GM21515 (cell line): ENCODE measurements at regions not wholly inside any gene's neighbourhood (a gene's known extent, or its start where the extent isn't known, plus 50 kb on each side); places are given as distances from the start of the nearest gene placed in this dataset.

Source experiments
- ATAC-seq: cut with Tn5 transposase; IDR thresholded peaks from one replicate; pipeline ENCODE4 v1.9.1; 2021; ENCODE audit not compliant: unreplicated experiment

DNA sequence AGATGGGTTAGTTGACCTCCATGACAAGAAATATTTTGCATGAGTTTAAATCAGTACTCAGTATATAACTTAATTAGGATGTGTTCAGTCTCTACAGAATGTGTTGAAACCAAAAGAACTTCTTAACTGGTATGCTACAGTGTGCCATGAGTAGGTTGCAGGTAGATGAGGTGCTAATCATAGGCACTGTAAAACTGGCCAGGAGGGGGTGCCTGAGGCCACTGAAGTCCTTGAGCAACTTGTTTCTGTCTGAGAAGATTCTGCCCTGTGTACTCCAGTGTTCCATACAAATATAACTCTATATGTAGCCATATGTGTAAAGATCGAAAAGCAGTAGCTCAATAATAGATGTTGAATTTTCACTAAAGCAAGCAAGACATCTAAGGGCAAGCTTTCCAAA is 549.2 kb upstream of the KLF12 start:
- ATAC-seq = no peak

DNA sequence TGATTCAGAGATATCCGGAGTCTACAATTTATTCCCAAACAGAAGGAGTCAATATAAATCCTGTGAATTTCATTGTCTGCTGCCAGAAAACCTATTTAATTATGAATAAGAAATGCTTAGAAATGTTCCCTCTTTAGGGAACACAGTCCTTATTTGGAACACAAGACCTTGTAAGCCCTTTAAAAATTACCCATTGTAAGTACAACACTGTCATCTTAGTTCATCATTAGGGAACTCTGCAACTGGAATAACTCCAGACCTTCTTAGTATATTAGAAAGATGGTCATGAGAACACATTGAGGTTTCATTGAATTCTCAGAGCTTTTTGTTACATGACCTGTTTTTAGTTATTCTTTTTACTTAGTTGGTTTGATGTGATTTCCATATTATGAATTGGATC is 548.5 kb upstream of the KLF12 start:
- no peak for ATAC-seq

DNA sequence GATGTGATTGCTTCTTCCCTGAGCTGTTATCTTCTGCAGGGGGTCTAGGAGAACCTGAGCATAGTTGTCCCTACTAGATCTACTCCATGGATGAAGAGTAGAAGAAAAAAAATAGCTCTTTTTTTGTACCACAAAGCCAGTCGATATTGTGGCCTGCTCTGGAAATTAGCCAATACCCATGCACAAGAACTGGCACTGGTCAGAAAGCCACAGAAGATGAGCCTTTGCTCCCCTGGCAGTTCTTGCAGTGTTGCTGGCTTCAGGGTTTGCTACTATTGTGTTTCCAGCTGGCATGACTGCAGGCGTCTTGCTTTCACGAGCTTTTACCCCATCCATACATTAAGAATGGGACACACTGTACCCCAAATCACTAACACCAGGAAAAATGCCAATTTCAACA is 547.7 kb upstream of the KLF12 start:
- no peak for ATAC-seq

DNA sequence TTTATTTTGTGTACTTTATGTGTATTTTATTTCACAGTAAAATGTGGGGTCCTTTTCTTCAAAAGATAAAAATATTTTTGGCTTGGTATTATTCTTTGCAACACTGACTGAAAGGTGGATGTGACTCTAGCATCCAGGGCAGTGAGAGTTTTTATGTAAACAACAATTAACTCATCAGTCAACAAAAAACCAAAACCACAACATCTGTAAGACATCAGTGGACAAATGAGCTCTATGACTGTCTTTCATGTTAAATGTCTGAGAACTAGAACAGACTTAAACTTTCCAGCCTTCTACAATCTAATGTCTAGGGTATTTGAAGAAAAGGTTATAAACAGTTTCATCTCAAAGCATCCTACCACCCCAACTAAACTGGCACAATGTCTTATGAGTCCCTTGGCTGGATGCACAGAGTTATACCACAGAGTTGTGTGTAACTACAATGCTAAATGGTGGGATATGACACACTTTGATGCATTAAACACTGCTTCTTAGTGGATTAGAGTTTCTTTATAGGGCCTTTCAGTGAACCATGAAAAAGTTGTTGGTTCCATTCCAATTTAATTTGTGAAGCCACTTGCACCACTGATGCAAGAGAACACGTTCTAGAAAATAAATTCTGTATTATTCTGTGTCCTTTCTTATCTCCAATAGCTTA is 544.2 kb upstream of the KLF12 start:
- ATAC-seq = no peak

DNA sequence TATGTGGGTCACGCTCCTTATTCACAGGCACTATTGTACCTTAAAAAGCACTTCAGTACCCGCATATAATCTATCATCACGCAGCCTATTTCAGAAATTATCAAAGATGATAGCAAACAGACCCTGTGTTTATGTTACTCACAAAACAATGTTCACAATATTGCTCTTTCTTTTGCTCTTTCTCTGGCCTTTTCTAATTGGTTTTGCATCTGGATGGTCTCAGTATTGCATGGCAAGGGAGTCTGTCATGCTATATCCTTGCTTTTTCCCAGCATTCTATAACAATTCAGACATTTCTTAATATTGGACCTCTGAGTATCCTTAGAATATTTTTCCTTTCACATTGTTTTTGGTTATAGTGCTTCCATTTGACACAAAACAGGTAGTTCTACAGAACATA is 541.8 kb upstream of the KLF12 start:
- ATAC-seq = no peak

DNA sequence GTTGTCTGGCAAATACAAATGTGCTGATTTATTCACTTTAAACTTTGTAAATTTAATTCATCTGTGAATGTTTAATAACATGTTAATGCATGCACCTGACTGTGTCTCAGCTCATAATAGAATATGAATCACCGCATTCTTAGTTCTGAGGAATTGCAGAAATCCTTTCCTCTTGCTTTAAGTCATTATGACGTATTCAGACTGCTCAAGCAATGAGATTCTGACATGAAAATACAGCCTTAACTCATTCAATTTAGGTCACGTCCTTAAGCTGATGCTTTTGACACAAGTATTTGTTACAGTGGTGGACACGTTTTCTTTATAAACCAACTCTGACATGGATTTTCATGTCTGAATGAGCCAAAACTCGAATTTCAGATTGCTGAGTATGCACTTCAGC is 541.0 kb upstream of the KLF12 start:
- no peak for ATAC-seq

DNA sequence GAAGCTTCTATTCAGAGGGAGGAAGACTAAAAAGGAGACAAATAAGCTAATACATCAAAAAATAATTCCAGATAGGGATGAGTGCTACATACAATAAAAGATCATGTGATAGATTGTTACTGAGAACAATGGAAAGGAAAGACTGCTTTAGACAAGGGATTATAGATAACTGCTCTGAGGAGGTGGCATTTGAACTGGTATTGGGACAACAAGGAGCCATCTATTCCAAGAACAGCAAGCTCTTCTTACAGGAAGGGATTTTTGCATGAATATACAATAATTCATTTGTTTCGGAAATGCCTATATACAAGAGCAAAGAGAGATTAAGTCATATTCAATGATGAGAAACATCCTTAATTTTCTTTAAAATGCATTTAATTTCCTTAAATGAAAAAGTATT is 540.5 kb upstream of the KLF12 start:
- ATAC-seq = no peak

DNA sequence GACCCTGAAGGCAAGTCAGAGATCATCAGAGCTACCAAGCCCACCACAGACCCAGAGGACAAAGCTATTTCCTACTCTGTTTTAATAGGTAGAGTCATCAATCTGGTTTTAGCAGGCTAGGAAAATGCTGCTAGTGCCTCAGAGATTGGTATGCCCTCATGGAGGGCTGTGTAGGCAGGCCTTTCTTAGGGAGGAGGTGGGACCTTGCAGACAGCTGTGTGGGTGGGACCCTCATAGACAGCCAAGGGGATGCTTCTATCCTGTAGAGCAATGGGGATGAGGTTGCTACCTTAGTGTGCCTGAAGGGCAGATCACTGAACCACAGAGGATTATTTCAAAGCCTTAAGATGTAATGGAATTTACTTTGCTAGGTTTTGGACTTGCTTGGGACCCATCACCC is 534.9 kb upstream of the KLF12 start:
- ATAC-seq = no peak

DNA sequence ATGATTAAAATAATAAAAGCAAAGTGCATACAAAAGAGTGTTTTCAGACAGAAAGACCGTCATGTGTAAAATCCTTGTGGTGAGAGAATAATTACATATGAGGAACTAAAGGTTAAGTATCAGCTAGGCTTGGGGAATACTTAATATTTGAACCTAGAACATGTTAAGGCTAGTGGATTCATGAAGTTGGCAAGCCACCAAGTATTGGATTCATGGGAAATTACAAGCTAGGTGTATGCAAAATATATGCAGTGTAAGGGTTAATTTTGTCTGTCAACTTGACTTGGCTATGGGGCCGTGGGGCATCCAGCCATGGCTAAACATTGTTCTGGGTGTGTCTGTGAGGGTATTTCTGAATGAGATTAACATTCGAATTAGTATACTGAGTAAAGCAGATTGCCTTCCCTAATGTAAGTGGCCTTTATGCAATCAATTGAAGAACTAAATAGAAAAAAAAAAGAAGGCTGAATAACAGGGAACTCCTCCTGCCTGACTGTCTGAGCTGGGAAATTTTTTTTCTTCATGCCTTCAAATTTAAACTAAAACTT is 533.5 kb upstream of the KLF12 start:
- ATAC-seq = no peak

DNA sequence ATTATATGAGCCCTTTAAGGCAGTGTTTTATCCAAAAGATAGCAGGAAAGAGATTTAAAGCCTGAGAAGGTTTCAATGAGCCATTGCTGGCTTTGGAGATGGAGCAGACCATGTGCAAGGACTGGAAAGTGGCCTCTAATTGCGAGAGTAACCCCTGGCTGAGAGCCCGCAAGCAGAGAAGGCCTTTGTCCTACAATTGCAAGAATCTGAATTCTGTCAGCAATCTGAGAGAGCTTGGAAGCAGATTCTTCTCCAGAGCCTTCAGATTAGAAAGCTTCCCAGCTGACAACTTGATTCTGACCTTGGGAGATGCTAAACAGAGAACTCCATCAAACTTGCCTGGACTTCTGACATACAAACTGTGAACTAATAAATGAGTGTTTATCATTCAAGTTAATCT is 528.7 kb upstream of the KLF12 start:
- ATAC-seq = no peak

DNA sequence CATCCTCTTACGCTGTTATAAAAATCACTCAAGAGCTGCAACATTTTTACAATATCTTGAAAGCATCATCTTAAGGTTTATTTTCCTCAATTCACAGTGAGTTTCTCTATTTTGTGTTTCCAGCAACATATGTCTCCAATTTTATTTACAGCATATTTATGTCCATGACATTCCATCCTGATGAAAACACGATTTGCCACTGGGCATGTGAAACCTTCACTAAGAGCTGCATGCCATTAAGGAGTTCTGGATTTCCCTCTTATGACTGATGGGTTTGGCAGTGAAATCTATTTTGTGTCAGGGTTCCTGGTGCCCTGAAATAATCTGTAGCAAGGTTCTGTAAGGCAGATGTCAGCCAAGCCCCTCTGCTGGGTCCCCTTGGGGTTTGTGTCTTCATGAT is 527.6 kb upstream of the KLF12 start:
- no peak for ATAC-seq

DNA sequence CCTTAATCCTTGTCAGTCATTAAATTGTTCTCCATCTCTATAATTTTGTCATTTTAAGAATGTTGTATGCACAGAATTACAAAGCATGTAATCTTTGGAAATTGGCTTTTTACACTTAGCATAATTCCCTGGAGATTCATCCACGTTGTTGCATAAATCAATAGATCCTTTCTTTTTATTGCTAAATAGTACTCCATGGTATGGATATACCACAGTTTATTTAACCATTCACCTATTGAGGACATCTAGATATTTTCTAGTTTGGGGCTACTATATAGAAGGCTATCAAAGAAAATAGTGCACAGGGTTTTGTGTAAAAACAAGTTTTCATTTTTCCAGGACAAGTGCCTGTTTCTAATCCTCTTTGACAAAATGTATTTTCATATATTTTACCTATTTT is 523.6 kb upstream of the KLF12 start:
- ATAC-seq = no peak

DNA sequence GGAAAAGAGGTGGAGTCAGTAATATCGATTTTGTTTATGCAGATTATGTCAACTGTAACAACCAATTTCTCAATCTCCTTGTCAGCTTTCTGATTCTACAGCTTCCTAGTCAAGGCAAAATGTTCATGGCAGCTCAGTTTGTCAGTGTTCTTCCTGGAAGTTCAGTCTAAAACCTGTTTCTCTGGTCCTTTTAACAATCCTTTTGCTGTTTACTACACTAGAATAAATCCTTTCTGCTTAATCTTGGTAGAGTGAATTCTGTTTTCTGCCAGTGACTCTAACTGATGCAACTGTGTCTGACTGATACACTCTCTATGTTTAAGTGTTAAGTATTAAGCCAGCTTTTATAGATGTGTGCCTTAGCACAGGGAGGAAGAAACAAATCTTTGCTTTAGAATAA is 516.9 kb upstream of the KLF12 start:
- ATAC-seq = no peak

DNA sequence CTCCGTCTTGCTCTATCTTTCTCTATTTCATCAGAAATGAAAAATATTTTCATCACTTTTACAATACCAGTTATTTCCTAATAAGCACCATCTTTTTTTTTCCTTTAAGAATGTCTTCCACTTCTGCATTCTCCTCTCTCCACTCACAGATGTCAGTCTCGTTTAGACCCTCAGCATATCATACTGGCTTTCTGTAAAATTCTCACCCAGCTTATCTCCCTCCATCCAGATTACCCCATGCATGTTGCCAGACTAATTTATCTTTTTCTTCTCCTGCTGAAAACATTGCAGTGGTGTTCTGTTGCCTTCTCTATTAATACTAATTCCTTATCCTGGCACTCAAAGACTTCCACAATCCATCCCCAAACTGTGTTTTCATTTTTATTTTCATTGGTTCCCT is 513.8 kb upstream of the KLF12 start:
- no peak for ATAC-seq

DNA sequence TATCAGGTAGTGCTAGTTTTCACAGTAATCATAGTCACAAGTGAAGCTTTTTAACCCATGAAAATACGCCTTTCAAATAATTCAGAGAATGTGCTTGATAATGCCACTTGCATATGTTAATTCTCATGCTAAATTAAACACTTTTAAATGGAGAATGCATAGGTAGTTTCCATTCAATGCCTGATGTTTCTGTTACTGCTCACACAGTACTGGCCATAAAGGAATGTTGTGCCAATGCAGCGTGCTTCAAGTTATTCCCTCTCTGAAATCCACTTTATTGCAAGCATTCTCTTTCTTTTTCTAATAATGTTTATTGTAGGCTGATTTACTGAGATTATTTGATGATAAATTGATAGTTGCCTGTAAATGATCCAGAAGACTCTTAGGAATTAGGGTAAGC is 513.0 kb upstream of the KLF12 start:
- no peak for ATAC-seq

DNA sequence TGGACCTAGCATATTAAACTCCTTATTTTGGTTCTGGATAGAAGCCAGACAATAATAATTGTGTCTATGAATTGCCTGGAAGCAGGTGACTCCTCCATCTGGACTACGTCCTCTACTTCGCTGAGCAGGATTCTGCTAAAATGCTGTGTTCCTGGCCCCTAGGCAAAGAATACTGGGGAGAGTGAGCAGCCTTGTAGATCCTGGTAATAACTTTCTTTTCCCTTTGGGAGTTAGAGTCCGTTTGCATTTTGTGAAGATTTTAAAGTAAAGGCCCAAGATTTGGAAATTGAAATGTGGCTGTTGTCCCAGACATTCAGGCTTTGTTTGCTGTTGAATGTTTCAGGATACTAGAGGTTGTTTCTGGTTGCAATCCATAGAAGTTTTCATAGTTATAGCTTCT is 511.9 kb upstream of the KLF12 start:
- ATAC-seq = no peak

DNA sequence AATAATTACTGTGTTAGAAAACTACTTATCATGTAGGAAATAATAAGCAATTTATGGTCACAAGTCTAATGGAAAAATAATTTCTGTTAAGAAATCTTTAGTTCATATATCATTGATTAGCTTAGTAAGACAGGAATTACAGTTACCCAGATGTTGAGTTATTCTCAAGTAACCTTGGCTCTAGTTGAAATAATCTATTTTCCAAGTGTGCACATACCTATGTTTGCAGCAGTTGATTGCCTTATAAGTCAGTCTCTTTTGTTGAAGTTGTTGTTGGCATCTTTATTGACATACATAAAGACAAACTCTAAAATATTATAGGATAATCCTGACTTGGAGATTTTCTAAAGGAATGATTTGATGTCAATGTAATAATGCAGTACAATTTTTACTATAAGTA is 511.4 kb upstream of the KLF12 start:
- ATAC-seq = no peak

DNA sequence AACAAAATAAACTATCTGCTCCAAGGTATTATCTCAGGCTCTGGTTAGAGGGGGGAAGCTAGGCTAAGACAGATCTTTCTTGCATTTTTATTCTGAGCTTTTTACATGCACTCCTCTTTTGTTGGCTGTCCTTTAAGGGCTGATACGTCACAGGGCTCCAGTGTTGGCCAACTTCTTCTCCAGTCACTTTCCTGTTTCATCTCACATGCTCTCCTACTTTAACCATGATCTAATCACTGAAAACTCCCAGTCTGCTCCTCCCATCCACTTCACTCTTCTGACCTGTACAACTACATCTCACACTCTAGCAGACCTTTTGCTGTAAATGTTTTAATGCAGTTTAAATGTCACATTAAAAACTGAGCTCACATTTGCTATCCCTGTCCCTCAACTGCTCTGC is 510.0 kb upstream of the KLF12 start:
- no peak for ATAC-seq

DNA sequence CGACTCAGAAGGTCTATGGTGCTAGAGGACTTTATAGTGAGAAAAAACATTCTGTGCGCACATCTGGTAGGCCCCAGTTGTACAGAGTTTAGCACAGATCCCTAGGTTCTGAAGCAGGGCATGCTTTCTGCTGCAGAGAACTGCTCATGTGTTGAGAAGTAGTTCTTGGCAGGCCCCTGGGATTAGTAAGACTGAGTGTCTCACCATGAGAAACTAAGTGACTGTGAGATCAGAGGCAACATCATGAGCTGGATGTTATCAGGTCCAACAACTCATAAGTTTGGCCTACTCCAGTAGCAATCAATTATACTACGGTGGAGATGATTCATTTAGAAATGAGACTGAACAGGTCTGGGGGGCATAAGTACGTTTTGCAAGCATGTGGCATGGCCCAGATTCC is 507.4 kb upstream of the KLF12 start:
- ATAC-seq = no peak

DNA sequence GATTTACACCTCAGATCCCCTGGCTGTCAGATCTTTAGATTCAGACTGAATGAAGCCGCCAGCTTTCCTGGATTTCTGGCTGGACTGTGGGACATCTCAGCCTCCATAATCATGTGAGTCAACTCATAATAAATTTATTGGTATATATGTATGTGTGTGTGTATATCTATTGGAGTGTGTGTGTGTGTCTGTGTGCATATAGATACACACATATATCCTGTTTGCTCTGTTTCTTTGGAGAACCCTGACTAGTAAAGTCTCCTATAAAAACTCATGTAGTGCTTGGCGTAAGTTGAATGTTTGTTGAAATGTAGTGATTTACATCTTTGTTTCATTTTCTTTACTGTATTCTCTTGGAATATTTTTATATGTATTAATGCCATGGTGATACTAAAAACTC is 499.5 kb upstream of the KLF12 start:
- ATAC-seq = no peak

DNA sequence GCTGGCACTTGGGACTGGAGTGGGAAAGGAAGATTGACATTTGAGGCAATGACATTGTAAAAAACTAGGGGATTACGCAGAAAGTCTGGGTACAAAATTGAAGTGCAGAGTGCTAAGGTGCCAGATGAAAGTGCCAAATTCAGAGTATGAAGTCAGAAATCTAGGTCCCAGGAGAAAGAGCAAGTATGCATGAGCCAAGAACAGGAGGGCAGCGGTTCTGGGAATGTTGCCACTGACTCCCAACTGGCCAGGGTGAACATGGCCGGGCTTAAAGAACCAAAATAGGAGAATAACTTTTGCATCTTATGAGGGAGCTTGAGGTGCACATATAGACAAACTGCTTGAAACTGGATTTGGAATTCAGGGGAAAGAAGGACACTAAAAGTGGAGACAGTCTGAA is 495.8 kb upstream of the KLF12 start:
- no peak for ATAC-seq

DNA sequence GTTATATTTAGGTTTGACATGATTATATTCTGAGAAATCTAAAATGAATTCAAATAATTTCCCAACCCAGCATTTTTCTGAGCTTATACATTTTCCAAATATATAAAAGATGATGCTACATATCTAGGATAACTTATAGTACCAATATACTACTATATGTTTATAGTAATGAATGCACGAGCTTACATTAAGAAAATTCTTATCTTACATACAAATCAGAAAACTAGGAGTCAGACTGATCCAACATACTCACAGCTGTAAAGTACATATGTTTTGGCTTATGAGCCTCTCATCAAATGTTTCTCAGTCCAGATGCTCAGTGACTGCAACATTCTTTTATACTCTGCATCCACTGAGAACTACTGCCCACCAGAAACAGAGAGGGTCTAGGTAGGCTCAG is 491.3 kb upstream of the KLF12 start:
- no peak for ATAC-seq

DNA sequence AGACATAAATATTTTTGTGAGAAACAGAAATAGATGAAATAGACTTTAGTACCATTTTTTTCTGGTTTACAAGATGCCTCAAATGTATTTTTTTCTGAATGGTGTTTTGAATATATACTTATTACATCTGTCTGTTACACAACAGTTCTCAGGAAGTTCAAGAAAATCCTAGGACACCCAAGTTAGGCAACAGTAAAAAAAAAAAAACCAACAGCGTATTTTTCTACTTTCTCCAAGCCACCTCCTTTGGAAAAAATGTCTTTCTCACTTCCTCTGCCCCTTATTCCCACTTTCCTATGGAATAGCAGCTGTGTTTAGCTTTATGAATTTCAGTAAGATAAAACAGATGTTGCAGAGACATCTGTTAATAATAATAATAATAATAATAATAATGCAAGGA is 489.6 kb upstream of the KLF12 start:
- ATAC-seq = no peak

DNA sequence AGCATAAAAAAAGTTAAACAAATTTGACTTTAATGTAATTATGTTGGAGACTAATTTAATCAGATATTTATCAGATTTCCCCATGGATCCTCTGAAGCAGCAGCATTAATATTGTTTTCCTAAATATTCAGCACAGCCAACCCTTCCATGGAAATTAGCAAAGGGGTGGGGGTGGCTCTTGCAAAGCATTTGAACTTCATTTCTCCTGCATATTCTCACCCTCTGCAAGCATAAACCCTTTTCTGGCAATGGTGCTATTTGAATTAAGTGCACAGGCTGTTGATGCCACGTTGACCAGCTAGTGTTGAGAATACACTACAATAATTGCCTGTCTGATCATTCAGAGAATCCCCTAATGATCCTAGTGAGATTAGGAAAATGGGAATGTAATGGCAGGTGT is 488.1 kb upstream of the KLF12 start:
- ATAC-seq = no peak
